CD4-positive, alpha-beta T cell treated with Interleukin-17A for 4 hours (primary cell): ENCODE measurements at regions not wholly inside any gene's neighbourhood (a gene's known extent, or its start where the extent isn't known, plus 50 kb on each side); places are given as distances from the start of the nearest gene placed in this dataset.

ENCODE experiments used
- DNase-seq: peaks from one replicate; pipeline ENCODE4 v3.0.0-alpha.2; 2020; ENCODE audit warnings: mixed read lengths

GRCh38 chr15:99511866-99512661 is 53.7 kb upstream of the MEF2A start:
- no peak for DNase-seq

- DNase-seq = no peak
Measured at GRCh38 chr15:99514306-99514705, 51.5 kb upstream of the MEF2A start.
